DMS 273 (cell line): ENCODE measurements at regions not wholly inside any gene's neighbourhood (a gene's known extent, or its start where the extent isn't known, plus 50 kb on each side); places are given as distances from the start of the nearest gene placed in this dataset.
"Not testable (repeated sequence)": the region's sequence is repeated elsewhere in the genome, so short reads cannot be mapped to it uniquely, and the experiment has no call there.

Source experiments
- DNase-seq: peaks from one replicate; lab custom pipeline; 2025; ENCODE audit not compliant: unreplicated experiment; lab: John Stamatoyannopoulos, UW

DNA sequence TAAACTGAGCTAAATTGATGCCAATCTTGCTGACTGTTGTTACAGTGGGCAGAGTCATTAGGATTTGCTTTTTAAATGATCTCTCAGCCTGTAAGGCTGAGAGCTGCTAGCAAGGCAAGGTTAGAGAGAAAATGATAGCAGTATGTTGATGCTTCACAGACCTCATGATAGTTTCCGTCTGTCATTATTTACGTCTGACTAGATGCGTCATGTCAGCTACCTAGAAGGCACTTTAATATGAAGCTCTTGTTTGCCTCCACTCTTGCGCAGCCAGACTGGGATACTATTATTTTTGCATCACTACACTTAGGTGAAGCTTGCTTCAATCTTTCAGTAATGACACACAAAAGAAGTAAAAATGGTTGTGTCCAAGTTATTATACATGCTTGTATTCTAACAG, 313.8 kb downstream of the LNPK start:
- no peak for DNase-seq

DNA sequence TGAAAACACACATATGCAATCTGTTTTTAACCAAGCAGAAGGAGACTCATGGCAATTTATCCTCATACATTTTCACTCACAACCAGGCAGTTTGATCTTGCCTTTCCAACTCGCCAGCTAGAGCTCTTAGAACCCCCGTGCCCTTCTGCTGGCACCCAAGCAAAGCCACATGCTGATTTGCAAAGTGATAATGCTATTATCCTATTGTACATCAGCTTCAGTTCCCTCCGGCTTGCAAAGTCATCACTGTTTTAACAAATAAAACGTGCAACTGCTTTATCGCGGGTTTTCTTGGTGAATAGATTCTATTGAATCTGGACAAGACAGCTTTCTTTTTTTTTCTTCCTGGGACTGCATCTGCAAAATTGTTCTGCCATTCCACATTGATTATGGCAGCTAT, 314.6 kb downstream of the LNPK start:
- DNase-seq, result no peak

DNA sequence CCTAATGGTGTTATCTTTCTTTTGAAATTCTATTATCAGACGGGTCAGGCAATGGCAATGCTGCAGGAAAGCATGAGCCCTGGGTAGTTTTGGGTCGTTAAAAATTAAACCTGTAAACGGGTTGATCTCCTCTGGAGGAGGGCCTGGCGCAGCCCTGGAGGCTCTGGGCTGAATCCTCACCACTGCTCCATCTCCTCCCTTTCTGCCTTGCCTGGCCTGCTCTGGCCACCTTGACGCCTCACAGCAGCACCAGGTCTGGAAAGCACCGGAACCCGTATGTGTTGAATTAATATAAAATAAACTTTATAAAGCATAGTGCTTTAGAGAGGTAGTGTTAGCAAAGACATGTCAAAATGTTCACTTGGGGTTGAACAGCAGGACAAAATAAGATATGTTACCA, 316.1 kb downstream of the LNPK start:
- DNase-seq, result no peak

DNA sequence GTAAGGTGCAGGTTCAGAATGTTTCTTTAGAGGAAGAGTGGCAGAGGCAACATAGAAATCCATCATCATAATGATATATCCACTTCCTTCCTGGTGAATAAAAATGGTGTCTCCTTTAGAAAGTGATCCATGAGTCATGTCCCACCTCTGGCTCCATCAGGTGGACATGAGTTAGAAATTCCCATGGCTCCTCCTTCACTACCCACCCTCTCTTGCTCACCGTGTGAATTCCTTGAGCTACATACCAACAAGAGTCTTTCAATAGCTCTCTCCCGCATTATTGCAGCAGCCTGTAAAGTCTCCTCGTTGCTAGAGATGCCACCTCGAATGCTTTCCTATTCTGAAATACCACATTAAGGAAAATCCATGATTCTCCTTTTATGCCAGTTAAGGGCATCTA, 317.6 kb downstream of the LNPK start:
- no peak for DNase-seq

DNA sequence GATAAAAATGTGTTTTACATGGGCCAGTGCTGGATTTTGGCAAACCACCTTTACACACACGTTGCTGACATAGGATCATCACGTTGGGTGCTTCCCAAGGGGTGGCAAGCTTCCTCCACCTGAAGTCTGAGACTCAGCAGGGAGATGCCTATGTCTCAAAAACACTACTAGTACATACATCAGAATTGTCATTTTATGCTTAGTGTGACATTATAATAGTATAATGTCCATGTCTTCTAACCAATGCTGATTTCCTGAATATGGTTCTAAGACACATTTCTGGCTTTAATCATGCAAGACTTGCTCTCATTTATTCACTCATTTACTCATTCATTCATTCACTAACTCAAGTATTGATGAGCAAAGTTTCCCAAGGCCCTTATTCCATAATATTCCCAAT, 322.3 kb downstream of the LNPK start:
- DNase-seq, result no peak

DNA sequence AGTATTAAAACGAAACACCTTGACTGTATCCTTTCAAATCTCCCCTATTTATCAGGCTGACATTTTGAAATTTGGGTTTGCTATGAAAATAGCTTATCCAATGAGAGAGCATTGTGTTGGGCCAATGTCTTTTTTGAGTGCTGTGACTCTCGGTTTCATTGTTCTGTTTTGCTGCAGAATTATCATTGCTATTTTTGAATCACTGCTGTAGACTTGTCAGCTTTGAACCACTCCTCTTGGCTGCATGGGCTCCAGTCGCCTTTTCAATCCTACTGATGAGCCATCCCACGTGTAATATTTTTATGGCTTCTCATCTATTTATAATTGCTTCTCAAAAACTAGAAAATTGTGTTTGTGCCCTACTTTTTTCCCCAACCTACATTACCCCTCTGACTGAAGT, 322.8 kb downstream of the LNPK start:
- no peak for DNase-seq

DNA sequence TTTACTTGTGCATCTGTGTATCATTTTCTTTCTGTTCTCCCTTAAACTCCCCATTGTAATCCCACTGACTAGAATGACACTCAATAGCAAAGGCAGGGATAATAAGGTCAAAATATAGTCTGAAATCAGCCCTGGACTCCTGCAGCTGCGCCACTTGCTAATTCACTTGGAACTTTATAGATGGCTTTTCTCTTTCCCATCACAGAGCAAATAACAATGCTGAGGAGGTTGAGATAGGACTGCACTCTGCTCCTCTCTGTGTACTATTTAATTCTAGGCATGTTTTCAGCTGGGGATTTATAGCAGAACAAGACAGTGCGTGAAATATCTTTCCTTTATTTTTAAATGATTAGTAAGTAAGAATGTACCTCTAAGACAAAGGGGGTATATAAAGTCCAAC, 324.2 kb downstream of the LNPK start:
- DNase-seq, result no peak

DNA sequence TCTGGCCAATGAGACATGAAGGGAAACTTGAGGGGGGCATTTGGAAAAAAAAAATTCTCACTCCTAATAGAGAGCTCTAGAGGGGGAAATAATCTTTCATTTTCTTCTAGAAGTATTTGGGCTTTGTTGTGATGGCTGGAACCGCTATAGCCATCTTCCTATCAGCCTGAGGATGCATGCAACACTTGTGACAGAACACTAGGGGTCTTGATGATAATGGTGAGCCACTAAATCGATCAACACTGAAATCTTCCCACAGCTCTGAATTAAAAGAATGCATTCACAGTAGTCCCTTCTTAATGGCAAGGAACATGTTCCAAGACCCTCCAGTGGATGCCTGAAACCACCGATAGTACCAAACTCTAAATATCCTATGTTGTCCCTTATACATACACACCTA, 325.3 kb downstream of the LNPK start:
- DNase-seq, result peak; percentile 6

DNA sequence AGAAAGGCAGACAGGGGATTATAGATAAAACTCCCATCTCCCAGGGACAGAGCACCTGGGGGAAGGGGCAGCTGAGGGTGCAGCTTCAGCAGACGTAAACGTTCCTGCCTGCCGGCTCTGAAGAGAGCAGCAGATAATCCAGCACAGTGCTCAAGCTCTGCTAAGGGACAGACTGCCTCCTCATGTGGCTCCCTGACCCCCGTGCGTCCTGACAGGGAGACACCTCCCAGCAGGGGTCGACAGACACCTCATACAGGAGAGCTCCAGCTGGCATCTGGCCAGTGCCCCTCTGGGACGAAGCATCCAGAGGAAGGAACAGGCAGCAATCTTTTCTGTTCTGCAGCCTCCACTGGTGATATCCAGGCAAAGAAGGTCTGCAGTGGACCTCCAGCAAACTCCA, 333.3 kb downstream of the LNPK start:
- not testable (repeated sequence) for DNase-seq

DNA sequence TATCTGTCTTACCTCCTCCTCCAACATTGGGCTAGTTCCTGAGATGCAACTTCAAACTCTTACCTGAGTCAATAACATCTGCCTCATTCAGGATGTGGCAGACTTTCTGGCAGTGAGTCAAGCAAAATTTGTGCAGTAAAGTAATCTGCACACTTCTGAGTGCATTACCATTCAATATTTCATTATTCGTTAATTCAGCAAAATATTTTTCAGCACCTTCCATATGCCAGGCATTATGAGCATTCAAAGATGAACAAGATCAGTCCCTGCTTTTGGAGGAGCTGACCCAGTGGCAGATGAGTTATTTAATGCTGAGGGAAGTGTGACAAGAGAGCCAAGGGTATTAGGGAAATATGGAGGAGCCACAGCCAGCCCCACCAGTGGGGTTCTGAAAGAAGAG, 339.7 kb downstream of the LNPK start:
- no peak for DNase-seq

DNA sequence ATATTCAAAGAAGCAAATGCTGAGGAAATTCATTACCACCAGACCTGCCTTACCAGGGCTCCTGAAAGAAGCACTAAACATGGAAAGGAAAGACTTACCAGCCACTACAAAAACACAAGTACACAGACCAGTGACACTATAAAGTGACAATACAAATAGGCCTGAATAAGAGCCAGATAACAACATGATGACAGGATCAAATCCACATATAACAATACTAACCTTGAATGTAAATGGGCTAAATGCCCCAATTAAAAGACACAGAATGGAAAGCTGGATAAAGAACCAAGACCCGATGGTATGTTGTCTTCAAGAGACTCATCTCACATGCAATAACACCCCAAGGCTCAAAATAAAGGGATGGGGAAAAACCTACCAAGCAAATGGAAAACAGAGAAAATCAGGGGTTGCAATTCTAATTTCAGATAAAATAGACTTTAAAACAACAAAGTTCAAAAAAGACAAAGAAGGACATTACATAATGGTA, 353.4 kb downstream of the LNPK start:
- DNase-seq, result no peak

DNA sequence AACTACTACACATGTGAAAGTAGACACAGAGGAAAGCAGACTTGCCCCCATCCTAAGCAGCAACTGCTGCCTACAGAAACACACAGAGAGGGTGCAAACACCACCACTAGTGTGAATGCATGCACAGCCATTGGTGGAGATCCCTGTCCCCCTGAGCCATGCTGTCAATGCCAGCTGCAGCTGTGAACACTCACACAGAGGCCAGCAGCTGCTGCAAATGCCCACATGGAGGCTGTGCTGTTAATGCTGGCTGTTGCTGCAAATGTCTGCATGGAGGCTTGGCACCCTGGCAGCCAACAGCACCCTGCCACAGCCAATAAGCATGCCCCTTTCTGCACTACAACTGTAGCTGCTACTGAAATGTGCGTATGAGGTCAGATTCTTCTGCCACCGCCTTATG, 355.0 kb downstream of the LNPK start:
- DNase-seq, result no peak

DNA sequence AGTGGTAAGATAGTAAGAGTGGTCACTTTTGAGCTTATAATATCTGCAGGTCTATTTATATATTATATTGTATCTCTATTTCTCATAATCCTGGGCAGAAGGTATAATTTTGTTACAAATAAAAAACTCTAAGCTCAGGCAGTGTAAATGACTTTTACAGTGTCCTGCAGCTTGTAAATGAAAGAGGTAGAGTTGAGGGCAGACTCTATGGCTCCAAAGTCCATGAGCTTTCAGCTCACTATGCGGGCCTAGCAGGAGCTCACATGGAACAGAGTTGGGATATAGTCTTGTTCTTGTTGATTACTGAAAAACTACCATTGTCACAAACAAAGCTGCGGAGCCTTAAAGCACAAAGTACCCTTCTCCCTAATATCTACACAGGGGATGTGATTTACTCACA, 361.4 kb downstream of the LNPK start:
- DNase-seq, result no peak

DNA sequence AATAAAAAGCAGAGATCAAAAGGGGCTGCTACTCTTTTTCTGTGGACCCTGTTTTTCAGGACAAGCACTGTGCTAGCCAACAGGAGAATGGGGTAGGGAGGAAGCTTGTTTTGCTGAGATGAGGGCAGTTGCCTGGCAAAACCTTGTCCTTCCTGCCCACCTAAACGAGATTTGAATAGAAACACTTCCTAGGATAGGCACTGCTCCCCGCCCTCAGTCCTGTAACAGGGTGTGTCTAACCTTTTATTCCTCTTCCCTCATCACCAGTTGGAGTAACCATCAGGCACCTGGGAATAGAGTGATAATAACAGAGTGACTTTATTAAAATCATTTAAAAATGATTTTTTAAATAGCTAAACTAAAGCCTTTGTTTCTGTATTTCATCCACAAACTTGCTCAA, 368.8 kb downstream of the LNPK start:
- no peak for DNase-seq

DNA sequence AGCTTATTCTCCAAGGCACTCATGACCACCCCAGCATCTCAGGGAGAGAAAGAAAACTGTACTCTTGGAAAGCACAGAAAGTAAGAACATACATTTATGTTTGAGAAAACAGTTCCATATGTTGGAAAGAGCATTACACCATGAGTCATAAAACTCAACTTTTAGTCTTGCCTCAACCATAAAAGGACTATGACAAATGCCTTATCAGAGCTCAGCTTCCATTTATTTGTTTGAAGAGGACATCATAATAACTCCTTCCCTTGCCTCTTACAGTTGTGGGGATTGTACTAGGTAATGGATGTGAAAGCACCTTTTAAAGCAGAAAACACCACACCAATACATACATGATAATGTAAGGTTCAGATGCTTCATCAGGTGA, 370.8 kb downstream of the LNPK start:
- no peak for DNase-seq

DNA sequence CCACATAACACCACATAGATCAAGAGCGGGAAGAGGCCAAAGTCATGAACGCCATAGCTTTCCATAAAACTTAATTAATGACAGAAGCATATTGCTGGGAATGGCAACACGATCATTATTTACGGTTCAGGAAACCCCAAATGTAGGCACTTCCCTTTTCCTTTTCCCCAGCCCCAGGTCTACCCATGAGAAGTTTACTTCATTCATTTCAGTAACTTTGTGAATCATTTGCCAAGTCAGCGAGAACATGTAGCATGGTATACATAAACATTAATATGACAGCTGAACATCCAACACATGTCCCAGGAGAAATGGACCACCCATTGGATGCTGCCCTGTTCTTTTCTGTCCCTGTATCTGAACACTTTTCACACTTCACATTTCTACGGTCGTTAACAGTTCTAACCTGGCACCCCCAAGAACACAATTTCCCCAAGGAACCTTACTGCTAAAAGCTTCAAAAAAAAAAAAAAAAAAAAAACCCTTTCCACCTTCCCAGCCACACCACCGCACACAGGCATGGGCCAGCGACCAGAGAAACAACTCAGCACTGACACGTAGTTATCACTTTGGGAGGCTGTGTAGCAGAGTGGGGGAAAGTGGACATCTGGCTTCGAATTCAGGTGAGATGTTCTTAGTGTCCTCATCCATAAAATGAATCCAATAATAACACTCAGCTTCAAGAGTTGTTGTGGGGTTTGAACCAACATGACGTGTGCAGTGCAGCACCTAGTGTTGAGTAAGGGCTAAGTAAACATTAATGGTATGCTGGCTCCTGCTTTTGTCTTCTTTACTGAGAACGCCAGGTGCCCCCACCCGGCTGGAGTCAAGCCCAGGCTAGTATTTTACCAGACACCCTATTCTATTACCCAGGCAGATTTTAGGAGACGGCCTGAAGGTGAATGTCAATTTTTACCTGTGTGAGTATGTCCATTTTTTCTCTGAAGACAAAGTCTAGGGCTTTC, 371.5 kb downstream of the LNPK start:
- no peak for DNase-seq

DNA sequence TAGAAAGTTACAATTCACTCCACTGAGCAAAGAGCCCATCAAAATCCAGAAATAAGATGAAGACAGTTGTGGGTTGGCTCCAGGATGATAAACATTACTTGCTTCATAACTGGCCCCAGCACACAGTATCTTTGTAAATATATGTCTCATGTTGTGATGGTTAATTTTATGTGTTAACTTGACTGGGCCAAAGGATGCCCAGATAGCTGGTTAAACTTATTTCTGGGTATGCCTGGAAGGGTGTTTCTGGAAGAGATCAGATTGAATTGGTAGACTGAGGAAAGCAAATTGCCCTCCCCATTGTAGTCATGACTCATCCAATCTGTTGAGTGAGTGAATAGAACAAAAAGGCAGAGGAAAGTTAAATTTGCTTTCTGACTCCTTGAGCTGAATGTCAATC, 373.8 kb downstream of the LNPK start:
- DNase-seq, result no peak

DNA sequence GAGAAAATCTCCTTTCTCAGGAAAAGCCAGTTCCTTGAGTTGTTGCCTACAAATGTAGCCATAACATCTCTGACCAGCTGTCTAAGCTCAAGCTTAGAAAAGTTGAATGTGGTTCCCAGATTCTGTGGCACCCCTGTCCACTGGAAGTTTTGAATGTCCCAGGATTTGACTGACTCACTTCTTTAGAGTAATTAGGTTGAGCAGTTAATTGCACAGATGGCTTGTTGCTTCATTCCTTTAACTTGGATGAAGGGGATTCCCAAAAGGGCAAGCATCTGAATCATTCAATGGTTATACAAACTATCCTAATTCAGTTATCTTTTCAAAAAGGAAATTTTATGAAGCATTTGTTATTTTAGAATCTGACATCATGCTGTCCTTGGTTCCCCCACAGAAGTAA, 374.7 kb downstream of the LNPK start:
- peak; percentile 2 for DNase-seq

DNA sequence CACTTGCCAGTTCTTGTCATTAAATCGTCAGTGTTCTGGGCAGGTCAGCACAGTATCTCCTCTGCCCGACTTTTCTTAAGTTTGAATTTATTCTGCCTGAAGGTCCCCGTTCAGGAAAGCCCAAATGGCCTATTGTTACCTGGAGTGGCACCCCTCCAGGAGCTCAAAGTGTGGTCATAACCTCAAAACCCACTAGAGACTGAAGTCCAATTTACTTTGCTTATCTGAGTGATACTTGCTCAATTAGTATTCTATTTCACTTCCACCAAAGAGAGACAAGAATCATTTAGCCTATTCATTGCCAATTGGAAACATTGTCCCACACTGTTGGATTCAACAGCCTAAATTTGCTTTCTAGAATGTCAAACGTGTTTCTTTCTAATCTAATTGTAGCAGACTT, 375.3 kb downstream of the LNPK start:
- no peak for DNase-seq

DNA sequence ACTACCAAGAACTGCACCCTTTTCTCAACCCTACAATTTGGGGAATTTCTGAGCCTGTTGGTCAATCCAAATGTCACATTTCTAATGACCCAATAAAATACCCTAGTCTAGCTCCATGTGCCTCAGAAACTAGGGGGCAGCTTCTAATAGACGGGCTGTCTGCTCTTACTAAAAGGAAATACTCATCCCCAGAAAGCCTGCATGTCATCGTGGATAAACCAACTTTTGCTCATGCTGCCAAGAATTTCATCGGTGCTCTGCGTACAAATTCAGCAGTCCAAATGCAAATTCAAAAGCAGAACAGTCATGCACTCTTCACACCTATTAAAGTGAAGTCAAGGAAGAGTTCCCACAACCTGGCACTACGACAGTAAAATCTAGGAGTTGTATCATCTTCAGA, 377.3 kb downstream of the LNPK start:
- DNase-seq, result no peak

DNA sequence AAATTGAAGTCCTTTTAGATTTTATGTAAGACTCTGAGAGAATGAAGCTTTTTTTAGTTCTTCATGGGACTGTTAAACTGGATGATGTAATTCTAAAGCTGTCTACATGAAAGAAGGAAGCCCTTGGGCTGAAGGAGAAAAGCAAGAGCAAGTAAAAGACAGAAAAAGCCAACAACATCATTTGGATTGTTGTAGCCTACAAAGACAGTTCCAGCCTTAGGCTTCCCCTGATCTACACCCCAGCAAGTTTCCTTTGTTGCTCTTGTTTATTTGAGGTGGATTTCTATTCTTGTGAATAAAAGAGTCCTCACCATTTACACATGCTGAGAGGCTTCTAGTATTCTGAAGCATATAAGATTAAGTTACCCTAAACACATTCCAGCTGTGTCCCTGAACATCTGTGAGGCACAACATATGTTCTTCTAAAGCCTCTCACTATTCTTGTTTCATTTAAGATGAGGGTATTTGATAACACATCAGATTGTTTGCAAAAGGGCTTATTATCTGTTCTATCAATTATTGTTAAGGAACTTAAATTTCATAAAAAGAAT, 377.8 kb downstream of the LNPK start:
- DNase-seq, result no peak

DNA sequence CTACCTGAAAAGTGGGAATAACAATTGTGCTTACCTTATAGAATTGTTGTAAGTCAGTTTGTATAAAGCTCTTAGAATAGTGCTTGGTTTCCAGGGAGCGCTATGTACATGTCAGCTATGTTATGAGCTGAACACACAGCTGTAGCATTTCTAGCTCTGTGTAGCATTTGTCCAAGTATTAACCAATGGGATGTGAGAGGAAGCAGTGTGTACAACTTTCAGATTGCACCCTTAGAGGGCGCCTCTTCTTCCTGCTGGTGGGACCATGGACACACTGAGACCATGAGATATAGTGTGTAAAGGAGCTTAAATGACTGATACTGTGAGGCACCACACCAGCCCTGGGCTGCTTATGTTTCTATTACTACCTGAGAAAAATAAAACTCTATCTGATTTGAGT, 380.2 kb downstream of the LNPK start:
- DNase-seq, result peak; percentile 28

DNA sequence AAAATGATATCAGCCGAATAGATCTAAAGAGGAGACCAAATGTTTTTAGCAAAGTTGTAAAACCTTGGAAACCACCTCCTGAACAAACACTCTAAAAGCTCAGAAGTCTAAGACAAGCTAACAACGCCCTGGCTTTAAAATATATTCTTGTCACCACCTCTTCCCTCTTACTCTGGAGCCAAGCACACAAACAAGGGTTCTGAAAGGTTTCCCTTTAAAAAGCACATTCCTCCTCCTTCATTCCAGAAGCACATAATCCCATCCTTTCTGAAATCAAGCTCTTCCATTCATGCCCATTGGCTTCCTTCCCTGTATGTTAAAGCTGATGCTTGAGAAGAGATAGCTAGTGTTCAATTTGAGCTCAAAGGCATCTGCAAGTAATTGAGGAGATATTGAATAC, 382.0 kb downstream of the LNPK start:
- DNase-seq, result no peak
